Astrocyte of the cerebellum (primary cell): ENCODE measurements at regions not wholly inside any gene's neighbourhood (a gene's known extent, or its start where the extent isn't known, plus 50 kb on each side); places are given as distances from the start of the nearest gene placed in this dataset.

ENCODE experiments used
- DNase-seq: peaks from one replicate; pipeline ENCODE4 v3.0.0-alpha.2; 2011; ENCODE audit warnings: low read depth
- H3K4me3 ChIP-seq: 2 replicates; pipeline ENCODE4 v1.5.1; 2011; ENCODE audit warnings: mild to moderate bottlenecking, low read depth, low read length, moderate library complexity
- in situ Hi-C: cut with HindIII; loops from 2 replicates; pipeline ENCODE4 v1.10.0; 2017; ENCODE audit warnings: low sequenced_read_pairs
- TF ChIP-seq, protein P1 (sequence below): IDR thresholded peaks from 2 replicates; pipeline ENCODE4 v1.5.1; 2012; ENCODE audit warnings: low read length, low read depth, moderate library complexity, mild to moderate bottlenecking; ENCODE audit errors: missing control alignments

DNA sequence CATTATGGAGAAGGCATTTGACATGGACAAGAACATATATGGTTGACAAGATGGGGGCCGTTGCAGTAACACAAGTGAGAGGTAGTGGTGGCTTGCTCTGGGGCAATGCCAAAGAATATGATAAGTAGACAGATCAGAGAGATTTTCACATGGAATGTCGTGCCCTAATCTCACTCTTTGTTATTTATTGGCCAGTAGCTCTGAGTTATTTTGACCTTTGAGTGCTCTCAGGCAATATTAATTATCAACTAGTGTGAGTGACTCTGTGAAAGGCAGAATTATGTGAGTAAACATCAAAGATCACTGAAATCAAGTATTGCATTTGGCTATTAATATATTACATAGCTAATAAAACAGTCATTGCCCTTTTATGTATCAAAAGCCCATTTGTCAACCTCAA lies 164.9 kb upstream of the ADAMTS9 start:
- no peak for DNase-seq
- TF ChIP-seq, protein P1, sequence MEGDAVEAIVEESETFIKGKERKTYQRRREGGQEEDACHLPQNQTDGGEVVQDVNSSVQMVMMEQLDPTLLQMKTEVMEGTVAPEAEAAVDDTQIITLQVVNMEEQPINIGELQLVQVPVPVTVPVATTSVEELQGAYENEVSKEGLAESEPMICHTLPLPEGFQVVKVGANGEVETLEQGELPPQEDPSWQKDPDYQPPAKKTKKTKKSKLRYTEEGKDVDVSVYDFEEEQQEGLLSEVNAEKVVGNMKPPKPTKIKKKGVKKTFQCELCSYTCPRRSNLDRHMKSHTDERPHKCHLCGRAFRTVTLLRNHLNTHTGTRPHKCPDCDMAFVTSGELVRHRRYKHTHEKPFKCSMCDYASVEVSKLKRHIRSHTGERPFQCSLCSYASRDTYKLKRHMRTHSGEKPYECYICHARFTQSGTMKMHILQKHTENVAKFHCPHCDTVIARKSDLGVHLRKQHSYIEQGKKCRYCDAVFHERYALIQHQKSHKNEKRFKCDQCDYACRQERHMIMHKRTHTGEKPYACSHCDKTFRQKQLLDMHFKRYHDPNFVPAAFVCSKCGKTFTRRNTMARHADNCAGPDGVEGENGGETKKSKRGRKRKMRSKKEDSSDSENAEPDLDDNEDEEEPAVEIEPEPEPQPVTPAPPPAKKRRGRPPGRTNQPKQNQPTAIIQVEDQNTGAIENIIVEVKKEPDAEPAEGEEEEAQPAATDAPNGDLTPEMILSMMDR, result no peak
- in situ Hi-C loops, result no loop called here
- H3K4me3 ChIP-seq, result no peak overlapping the region

DNA sequence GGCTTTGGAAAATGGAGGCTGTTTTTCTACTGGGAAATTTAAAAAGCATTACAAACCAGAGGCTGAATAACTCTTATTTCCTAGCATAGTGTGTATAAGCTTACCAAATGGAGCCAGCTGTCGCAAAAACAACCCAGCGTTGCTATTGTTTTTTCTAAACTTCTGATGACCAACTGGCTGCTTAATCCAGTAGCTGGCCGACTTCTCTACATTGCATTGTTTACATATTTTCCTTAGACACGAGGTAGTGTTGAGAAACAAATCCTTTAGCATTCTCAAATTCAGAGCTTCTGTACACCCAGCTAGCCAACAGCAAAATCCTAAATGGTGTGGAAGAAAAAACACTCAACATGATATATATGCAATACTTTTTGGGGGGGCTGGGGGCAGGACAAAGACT lies 161.0 kb upstream of the ADAMTS9 start:
- TF ChIP-seq, protein P1, result no peak

GRCh38 chr3:64848127-64848800 lies 160.5 kb upstream of the ADAMTS9 start:
- in situ Hi-C loops, result loop anchor here (5.0 kb wide), 1 partner anchor 56 kb away; no protein-coding TSS in a partner anchor
- no peak overlapping the region for H3K4me3 ChIP-seq
- TF ChIP-seq, protein P1, result no peak
- no peak for DNase-seq

More for the DNA sequence above, 161.0 kb upstream of the ADAMTS9 start:
- H3K4me3 ChIP-seq, result no peak overlapping the region
- no peak for DNase-seq
- in situ Hi-C loops, result loop anchor here (5.0 kb wide), 1 partner anchor 57 kb away; no protein-coding TSS in a partner anchor

DNA sequence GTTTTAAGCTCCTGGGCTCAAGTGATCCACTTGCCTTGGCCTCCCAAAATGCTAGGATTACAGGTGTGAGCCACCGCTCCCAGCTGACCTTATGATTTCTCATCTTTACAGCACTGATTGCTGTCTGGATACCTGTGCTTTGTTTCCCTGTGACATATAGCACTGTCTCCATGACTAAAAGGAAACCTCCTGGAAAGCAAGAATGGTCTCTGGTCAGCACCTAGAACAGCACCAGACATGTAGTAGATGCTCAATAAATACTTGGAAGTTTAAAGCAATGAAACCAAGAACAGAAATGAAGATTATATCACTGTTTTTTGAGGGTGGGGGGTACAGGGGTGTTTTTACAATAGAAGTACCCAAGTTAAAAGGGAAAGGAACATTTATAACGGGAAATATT lies 156.8 kb upstream of the ADAMTS9 start:
- no peak for DNase-seq
- in situ Hi-C loops, result no loop called here
- no peak overlapping the region for H3K4me3 ChIP-seq
- TF ChIP-seq, protein P1, result no peak

DNA sequence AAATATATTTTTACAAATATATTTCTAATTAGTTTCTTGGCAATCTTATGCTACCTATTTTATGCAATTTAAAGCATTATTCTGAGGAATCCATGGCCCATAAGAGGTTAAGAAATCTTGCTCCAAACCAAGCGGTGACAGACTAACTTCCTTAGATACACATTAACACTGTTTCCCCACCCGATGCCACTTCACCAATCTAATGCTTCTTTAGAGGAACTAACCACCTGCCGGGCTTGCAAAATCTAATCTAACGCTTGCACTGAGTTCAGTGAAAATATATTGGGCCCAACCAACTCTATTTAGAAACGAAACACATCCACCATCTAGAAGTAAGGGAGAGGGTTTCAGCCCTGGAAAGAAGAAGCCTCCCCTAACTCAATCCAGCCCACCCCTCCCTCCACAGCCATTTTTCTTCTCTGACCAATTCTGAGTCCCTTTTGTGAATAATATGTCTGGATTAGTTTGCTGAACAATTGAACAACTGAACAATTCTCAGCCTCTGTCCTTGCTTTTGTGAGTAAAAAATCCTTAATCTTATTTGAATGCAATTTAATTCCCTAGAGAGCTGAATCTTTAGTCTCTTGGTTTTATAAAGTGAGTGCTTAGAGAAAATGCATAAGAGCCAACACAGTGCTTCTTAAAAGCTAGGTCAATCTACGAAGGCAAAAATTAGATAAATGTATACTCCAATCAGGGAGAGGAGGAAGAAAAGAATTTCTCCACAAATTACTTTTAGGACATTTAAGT lies 150.4 kb upstream of the ADAMTS9 start:
- in situ Hi-C loops, result no loop called here
- no peak for DNase-seq
- TF ChIP-seq, protein P1, result no peak
- H3K4me3 ChIP-seq, result no peak overlapping the region

DNA sequence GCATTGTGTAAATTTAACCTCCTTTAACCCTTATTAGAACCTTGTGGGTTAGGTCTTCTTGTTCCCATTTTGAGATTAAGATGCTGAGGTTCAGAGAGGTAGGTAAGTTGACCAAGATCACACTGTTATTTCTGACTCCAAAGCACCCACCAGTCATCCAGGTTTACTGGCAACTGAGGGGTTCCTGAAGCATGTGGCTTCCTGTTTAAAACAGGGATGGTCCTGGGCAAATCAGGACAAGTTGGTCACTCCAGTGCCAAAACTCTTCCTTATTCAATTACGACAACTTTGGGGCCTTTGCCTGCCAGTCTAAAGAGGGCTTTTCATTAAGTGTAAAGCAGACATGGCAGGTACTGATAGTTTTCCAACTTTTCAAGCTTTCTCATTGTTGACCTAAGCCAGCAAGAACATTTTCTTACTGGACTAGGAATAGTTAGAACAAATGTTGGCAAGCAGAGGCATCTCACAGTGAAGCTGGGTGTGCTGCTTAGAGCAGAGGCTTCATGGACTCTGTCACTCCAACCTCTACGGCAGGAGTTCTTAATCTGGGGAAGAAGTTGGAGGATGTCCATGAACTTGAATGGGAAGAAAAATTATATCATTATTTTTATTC lies 149.4 kb upstream of the ADAMTS9 start:
- no peak for DNase-seq
- in situ Hi-C loops, result no loop called here
- TF ChIP-seq, protein P1, result no peak
- H3K4me3 ChIP-seq, result no peak overlapping the region
